HG03108 (cell line): ENCODE measurements at regions not wholly inside any gene's neighbourhood (a gene's known extent, or its start where the extent isn't known, plus 50 kb on each side); places are given as distances from the start of the nearest gene placed in this dataset.
"Not testable (repeated sequence)": the region's sequence is repeated elsewhere in the genome, so short reads cannot be mapped to it uniquely, and the experiment has no call there.

Source experiments
- ATAC-seq: cut with Tn5 transposase; IDR thresholded peaks from one replicate; pipeline ENCODE4 v1.9.1; 2021; ENCODE audit warnings: moderate library complexity; ENCODE audit not compliant: unreplicated experiment

DNA sequence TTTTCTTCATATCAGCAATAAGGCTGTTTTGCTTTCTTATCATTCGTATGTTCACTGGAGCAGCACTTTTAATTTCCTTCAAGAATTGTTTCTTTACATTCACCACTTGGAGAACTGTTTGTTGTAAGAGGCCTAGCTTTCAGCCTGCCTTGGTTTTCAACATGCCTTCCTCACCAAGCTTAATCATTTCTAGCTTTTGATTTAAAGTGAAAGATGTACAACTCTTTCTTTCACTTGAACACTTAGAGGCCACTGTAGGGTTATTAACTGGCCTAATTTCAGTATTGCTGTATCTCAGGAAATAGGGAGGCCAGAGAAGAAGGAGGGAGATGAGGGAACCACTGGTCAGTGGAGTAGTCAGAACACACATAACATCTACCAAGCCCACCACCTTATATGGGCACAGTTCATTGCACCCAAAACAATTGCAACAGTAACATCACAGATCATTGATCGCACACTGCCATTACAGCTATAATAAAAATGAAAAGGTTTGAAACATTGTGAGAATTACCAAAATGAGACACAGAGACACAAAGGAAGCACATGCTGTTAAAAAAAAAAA, 181.4 kb upstream of the TUBA3C start:
- ATAC-seq, result no peak

DNA sequence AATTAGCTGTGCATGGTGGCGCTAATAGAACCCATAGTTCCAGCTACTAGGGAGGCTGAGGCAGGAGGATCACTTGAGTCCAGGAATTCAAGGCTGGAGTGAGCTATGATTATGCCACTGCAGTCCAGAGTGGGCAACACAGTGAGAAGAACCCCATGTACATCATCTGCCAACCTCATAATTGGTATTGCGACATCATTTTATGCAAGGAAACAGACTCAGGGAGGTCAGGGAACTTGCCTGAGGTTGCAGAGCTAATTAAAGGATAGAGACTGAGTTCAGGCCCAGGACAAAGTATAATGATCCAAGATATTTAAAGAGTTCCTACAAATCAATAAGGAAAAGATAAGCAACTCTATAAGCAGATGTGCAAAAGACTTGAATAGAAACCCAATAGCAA, 178.1 kb upstream of the TUBA3C start:
- not testable (repeated sequence) for ATAC-seq

DNA sequence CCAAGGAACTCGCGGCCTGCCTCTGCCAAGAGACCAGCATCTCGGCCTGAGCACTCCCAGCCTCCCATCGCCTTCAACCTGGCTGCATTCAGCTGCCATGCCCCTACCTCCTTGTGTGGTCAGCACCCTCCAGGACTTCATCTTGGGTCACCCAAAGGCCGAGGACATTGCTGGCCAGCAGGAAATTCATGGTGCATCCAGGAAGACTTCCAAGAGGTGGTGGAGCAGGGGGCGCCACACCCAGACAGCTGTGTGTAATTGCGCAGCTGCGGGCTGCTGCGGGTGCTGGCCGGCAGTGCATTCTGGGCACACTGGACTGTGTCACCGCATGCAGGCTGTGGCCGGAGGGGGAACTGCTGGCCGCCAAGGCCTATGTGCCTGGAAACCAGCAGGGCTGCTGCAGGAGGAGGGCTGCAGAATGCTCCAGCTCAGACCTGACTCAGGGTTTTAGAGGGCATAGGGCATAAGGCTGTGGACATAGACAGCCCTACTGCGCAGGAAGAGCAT, 164.3 kb upstream of the TUBA3C start:
- no peak for ATAC-seq

DNA sequence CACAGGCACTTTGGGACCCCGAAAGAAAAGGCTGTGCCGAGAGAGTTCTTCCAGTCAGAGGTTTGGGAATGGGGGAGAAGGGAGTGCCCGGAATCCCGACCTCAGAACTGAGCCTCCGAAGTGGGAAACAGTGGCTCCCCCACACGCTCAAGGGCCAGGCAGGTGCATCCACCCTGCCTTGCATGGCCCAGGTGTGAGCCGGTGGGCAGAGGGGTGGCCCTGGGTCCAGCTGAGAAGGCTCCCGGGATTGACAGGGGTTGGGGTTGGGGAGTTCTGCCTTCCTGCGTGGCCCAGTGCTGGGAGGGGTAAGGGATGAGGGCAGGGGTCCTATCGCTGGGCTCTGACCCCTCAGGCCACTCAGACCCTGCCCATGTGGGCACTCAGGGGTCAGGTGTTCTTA, 163.5 kb upstream of the TUBA3C start:
- peak; percentile 18 for ATAC-seq

GRCh38 chr13:19344585-19345120, 163.0 kb upstream of the TUBA3C start:
- peak; percentile 75 for ATAC-seq

- ATAC-seq, result no peak
These were observed 150.8 kb upstream of the TUBA3C start for GRCh38 chr13:19332378-19332777.

GRCh38 chr13:19329365-19329764, 147.7 kb upstream of the TUBA3C start:
- ATAC-seq, result no peak

- no peak for ATAC-seq
These were observed 142.7 kb upstream of the TUBA3C start for GRCh38 chr13:19324325-19324724.

- no peak for ATAC-seq
These were observed 139.6 kb upstream of the TUBA3C start for GRCh38 chr13:19321222-19321621.

- ATAC-seq, result no peak
These were observed 123.8 kb upstream of the TUBA3C start for GRCh38 chr13:19305434-19305833.

- ATAC-seq, result no peak
These were observed 107.6 kb upstream of the TUBA3C start for GRCh38 chr13:19289180-19289579.

GRCh38 chr13:19283836-19284235, 102.2 kb upstream of the TUBA3C start:
- ATAC-seq, result no peak

- ATAC-seq, result no peak
These were observed 86.7 kb upstream of the TUBA3C start for GRCh38 chr13:19268331-19268730.

GRCh38 chr13:19267746-19268145, 86.1 kb upstream of the TUBA3C start:
- no peak for ATAC-seq

- no peak for ATAC-seq
These were observed 85.4 kb upstream of the TUBA3C start for GRCh38 chr13:19266979-19267378.

- no peak for ATAC-seq
These were observed 83.1 kb upstream of the TUBA3C start for GRCh38 chr13:19264711-19265110.

DNA sequence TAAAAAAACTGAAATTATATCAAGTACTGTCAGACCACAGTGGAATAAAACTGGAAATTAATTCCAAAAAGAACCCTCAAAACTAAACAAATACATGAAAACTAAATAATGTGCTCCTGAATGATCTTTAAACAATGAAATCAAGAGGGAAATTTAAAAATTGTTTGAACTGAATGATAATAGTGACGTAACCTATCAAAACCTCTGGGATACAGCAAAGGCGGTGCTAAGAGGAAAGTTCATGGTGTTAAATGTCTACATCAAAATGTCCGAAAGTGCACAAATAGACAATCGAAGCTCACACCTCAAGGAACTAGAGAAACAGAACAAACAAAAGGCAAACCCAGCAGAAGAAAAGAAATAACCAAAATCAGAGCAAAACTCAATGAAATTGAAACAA, 70.8 kb upstream of the TUBA3C start:
- ATAC-seq, result no peak

DNA sequence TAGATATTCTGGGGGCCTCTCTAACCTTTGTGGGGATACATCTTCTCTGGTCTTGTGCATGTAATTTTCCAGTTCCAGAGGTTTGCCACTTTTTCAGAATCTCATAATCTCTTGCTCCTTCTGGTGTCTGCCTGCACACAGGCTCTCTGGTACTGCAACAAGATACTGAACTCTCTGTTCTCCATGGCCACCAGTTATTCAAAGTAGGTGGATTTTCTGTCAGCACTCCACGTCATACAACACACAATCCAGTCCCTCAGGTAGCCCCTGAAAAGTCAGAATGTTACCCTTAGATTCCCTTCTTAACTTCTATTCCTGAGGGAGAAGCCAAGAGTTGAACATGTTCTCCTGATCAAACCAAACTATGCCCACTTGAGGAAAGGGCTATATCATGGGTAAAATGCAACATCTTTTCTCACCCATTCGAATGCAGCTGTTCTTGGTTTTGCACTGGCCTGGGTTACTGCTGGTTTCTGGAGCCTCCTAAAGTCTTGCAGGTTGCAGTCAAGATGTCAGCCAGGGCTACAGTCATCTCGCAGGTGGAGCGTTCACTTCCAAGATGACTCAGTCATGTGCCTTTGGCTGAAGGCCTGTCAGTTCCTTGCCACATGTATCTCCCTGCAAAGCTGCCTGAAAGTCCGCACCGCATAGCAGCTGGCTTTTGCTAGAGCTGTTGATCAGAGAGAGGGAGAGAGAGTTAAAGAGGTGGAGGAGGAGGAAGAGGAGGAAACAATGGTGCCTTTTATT, 57.7 kb upstream of the TUBA3C start:
- ATAC-seq, result no peak
